ENCODE measurements at regions not wholly inside any gene's neighbourhood (a gene's known extent, or its start where the extent isn't known, plus 50 kb on each side); places are given as distances from the start of the nearest gene placed in this dataset.
A peak's percentile ranks its signal among the peaks of the same experiment; 100 is the strongest.

- no peak overlapping the region for H3K4me3 ChIP-seq (ENCODE audit: low read depth, low read length, poor library complexity, severe bottlenecking)
Observed at GRCh38 chr5:120158211-120158610, 305.9 kb upstream of the PRR16 start.

GRCh38 chr5:120159155-120159554, 304.9 kb upstream of the PRR16 start:
- no peaks in the 10 kb centered on the region for H3K36me3 ChIP-seq (ENCODE audit: insufficient read depth, low read length, poor library complexity, severe bottlenecking)
- no peak overlapping the region for H3K27ac ChIP-seq (ENCODE audit: low read depth, low read length, poor library complexity, severe bottlenecking)
- no peak for DNase-seq (ENCODE audit: low spot score)
- TF ChIP-seq CTCF (conservative IDR thresholded peaks at IDR 0.05; ENCODE audit: low read depth, low read length) (no peak), EZH2 (IDR thresholded peaks at IDR 0.05; ENCODE audit: borderline replicate concordance, low read depth, low read length, poor library complexity, severe bottlenecking) (no peak)
- H3K4me3 ChIP-seq (ENCODE audit: low read depth, low read length, poor library complexity, severe bottlenecking): no peak overlapping the region
- intact Hi-C loops (cut with micrococcal nuclease; ENCODE audit: unreplicated experiment): no loop called here
- ChIA-PET CTCF (no interaction called here), POLR2A (ENCODE audit: low non-redundant PET) (no interaction called here)
- BruUV-seq (replicated peaks): no TSS peak
- no peaks in the 10 kb centered on the region for H3K9me3 ChIP-seq (ENCODE audit: low read depth, low read length, poor library complexity, severe bottlenecking)
- no peaks in the 10 kb centered on the region for H3K4me1 ChIP-seq (ENCODE audit: insufficient read depth, low read length, poor library complexity, severe bottlenecking)
- H3K27me3 ChIP-seq (replicated peaks; ENCODE audit: insufficient read depth, low read depth, low read length, poor library complexity): no peaks in the 10 kb centered on the region

More at GRCh38 chr5:120158211-120158610, 305.9 kb upstream of the PRR16 start:
- no peaks in the 10 kb centered on the region for H3K27me3 ChIP-seq (replicated peaks; ENCODE audit: insufficient read depth, low read depth, low read length, poor library complexity)
- H3K4me1 ChIP-seq (ENCODE audit: insufficient read depth, low read length, poor library complexity, severe bottlenecking): no peaks in the 10 kb centered on the region
- ChIA-PET CTCF (no interaction called here), POLR2A (ENCODE audit: low non-redundant PET) (no interaction called here)
- no peak overlapping the region for H3K27ac ChIP-seq (ENCODE audit: low read depth, low read length, poor library complexity, severe bottlenecking)
- H3K36me3 ChIP-seq (ENCODE audit: insufficient read depth, low read length, poor library complexity, severe bottlenecking): no peaks in the 10 kb centered on the region
- intact Hi-C loops (cut with micrococcal nuclease; ENCODE audit: unreplicated experiment): no loop called here
- no peak for DNase-seq (ENCODE audit: low spot score)
- no peaks in the 10 kb centered on the region for H3K9me3 ChIP-seq (ENCODE audit: low read depth, low read length, poor library complexity, severe bottlenecking)
- no TSS peak for BruUV-seq (replicated peaks)
- no peak for TF ChIP-seq CTCF (conservative IDR thresholded peaks at IDR 0.05; ENCODE audit: low read depth, low read length)
- TF ChIP-seq EZH2 (IDR thresholded peaks at IDR 0.05; ENCODE audit: borderline replicate concordance, low read depth, low read length, poor library complexity, severe bottlenecking): no peak

- no peaks in the 10 kb centered on the region for H3K27me3 ChIP-seq (replicated peaks; ENCODE audit: insufficient read depth, low read depth, low read length, poor library complexity)
- no peak overlapping the region for H3K4me3 ChIP-seq (ENCODE audit: low read depth, low read length, poor library complexity, severe bottlenecking)
- H3K9me3 ChIP-seq (ENCODE audit: low read depth, low read length, poor library complexity, severe bottlenecking): no peaks in the 10 kb centered on the region
- intact Hi-C loops (cut with micrococcal nuclease; ENCODE audit: unreplicated experiment): no loop called here
- ChIA-PET POLR2A (ENCODE audit: low non-redundant PET) (no interaction called here), CTCF (no interaction called here)
- H3K36me3 ChIP-seq (ENCODE audit: insufficient read depth, low read length, poor library complexity, severe bottlenecking): no peaks in the 10 kb centered on the region
- TF ChIP-seq EZH2 (IDR thresholded peaks at IDR 0.05; ENCODE audit: borderline replicate concordance, low read depth, low read length, poor library complexity, severe bottlenecking) (no peak), CTCF (conservative IDR thresholded peaks at IDR 0.05; ENCODE audit: low read depth, low read length) (no peak)
- H3K4me1 ChIP-seq (ENCODE audit: insufficient read depth, low read length, poor library complexity, severe bottlenecking): no peaks in the 10 kb centered on the region
- DNase-seq (ENCODE audit: low spot score): peak; percentile 3
- no TSS peak for BruUV-seq (replicated peaks)
- no peak overlapping the region for H3K27ac ChIP-seq (ENCODE audit: low read depth, low read length, poor library complexity, severe bottlenecking)
Observed at GRCh38 chr5:120160124-120160895, 303.8 kb upstream of the PRR16 start.
